Activated CD4-positive, alpha-beta T cell treated with anti-CD3 and anti-CD28 coated beads for 36 hours (primary cell): ENCODE measurements at regions not wholly inside any gene's neighbourhood (a gene's known extent, or its start where the extent isn't known, plus 50 kb on each side); places are given as distances from the start of the nearest gene placed in this dataset.

Experiments used
- ATAC-seq: fragments of 200-7000 bp; cut with Tn5 transposase; one replicate; pipeline ENCODE4 v1.10.0; 2021; ENCODE audit warnings: mild to moderate bottlenecking, moderate library complexity
- CTCF ChIA-PET: fragments of 350-600 bp; sonication (Branson Sonifier 250); formaldehyde crosslinking; loops from one replicate; lab custom pipeline; 2021; ENCODE audit warnings: antibody characterized with exemption; lab: Charles Lee
- POLR2A ChIA-PET: fragments of 350-600 bp; sonication (Branson Sonifier 250); formaldehyde crosslinking; loops from one replicate; lab custom pipeline; 2021; ENCODE audit warnings: antibody characterized with exemption, inconsistent platforms; lab: Charles Lee
- DNase-seq: peaks from one replicate; pipeline ENCODE4 v3.0.0-alpha.2; 2020
- H3K27ac Mint-ChIP-seq: one replicate; pipeline ENCODE4 v1.8.0; 2021; ENCODE audit warnings: mixed read lengths
- H3K27me3 Mint-ChIP-seq: one replicate; pipeline ENCODE4 v1.8.0; 2021; ENCODE audit warnings: mixed read lengths
- H3K36me3 Mint-ChIP-seq: one replicate; pipeline ENCODE4 v1.8.0; 2021; ENCODE audit warnings: low read depth, mixed read lengths
- H3K4me1 Mint-ChIP-seq: one replicate; pipeline ENCODE4 v1.8.0; 2021; ENCODE audit warnings: mixed read lengths
- H3K4me3 Mint-ChIP-seq: one replicate; pipeline ENCODE4 v1.8.0; 2021; ENCODE audit warnings: mild to moderate bottlenecking, moderate library complexity, mixed read lengths
- H3K9me3 Mint-ChIP-seq: one replicate; pipeline ENCODE4 v1.8.0; 2021; ENCODE audit warnings: low read depth, mixed read lengths
- intact Hi-C, 2 experiments: fragments of 100-400 bp; cut with DNase I in 1 of 2; cut with micrococcal nuclease in 1 of 2; formaldehyde crosslinking; loops; one replicate each; pipeline versions ENCODE4 v1.14.2 to v1.15.1; 2022 to 2024; cut with DNase I, micrococcal nuclease

DNA sequence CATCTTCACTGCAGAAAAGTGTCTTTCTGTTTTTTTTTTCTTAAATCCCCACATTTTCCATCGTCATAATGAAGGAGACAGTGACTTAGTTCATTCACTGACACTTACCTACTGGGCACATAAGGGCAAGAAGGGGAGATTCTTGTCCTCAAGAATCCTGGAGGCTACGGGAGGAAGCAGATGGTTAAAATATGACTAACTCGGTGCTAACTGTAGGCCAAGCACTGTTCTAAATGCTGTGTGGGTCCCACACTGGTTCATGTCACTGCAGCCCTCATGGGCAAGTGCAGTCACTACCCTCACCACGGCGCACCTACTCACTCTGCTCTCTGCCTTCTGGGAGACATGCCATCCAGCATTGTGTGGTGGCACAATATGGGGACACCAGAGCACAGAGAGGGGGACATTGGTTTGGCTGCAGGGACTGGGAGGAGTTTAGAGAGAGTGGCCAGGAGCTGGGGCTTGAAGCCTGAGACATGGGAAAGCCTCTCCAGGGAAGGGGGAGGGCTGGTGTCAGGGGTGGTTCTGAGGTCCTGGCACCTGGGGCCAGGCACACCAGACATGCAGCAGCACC is 305.2 kb downstream of the MYCN start:
- Mint-ChIP-seq H3K9me3 (no peaks in the 10 kb centered on the region), H3K4me1 (no peaks in the 10 kb centered on the region), H3K27me3 (no peaks in the 10 kb centered on the region), H3K36me3 (no peaks in the 10 kb centered on the region), H3K4me3 (no peak overlapping the region), H3K27ac (no peak overlapping the region)
- no peak for ATAC-seq
- POLR2A ChIA-PET = no interaction called here
- intact Hi-C loops = no loop called here
- CTCF ChIA-PET = no interaction called here
- DNase-seq = no peak

DNA sequence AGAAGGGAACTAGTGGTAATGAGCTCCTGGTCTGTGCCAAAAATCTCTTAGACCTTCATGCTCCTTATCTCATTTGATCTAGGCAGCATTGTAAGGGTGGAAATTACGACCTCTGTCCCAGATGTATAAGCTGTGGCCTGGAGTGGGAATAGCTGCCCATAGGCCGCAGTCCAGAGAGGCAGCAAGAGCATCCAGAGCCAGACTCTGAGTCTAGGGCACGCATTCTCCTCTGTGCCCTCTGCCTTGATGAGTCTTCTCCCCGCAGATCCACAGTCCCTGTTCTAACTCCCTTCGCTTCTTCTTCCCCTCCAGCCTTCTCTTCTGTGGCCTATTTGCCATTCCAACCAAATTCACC is 304.6 kb downstream of the MYCN start:
- Mint-ChIP-seq H3K9me3 (no peaks in the 10 kb centered on the region), H3K27me3 (no peaks in the 10 kb centered on the region), H3K36me3 (no peaks in the 10 kb centered on the region), H3K27ac (no peak overlapping the region), H3K4me1 (no peaks in the 10 kb centered on the region), H3K4me3 (no peak overlapping the region)
- ChIA-PET POLR2A (no interaction called here), CTCF (no interaction called here)
- DNase-seq (no peak), ATAC-seq (no peak)
- intact Hi-C loops = no loop called here

DNA sequence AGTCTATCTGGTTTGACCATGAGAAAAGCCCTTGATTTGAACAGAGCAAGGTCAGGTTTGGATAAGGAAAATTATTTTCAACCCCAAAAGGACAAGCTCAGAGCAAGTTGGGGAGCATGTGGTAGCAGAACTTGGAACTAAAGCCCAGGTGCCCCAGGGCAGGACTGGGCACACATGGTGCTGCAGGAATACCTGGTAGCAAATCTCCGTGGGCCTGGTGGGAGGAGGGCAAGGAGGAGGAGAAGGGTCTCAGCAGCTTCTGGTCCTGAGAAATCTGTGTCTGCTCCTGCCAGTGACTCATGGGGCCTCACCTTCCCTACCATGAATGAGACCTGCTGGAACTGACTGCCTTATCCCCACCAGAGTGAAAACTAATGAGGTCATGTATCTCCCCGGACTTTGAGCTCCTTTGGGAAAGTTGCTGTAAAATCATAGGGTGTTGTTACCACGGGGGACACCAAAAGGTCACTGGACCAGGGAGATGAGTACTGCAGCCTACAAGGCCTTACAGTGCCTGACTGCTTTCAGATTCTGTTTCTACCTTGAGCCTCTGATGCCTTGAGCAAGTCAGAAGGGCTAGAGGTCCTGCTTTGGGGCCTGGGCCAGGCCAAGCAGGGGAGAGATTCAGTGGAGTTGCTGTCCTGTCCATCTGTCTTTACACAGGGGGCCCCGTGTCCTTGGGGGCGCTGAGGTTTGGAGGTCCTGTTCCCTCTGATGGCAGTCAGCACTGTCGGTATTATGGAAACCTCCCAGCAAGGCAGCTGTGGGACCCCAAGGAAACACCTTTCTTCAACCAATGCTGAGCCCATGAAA is 304.0 kb downstream of the MYCN start:
- ChIA-PET CTCF (interaction anchor here (0.6 kb wide), 1 partner anchor 13 kb away, joined by 5 read pairs; no protein-coding TSS in a partner anchor), POLR2A (no interaction called here)
- DNase-seq (no peak), ATAC-seq (no peak)
- Mint-ChIP-seq H3K4me1 (no peaks in the 10 kb centered on the region), H3K9me3 (no peaks in the 10 kb centered on the region), H3K27me3 (no peaks in the 10 kb centered on the region), H3K36me3 (no peaks in the 10 kb centered on the region), H3K27ac (no peak overlapping the region), H3K4me3 (no peak overlapping the region)
- intact Hi-C loops = no loop called here

DNA sequence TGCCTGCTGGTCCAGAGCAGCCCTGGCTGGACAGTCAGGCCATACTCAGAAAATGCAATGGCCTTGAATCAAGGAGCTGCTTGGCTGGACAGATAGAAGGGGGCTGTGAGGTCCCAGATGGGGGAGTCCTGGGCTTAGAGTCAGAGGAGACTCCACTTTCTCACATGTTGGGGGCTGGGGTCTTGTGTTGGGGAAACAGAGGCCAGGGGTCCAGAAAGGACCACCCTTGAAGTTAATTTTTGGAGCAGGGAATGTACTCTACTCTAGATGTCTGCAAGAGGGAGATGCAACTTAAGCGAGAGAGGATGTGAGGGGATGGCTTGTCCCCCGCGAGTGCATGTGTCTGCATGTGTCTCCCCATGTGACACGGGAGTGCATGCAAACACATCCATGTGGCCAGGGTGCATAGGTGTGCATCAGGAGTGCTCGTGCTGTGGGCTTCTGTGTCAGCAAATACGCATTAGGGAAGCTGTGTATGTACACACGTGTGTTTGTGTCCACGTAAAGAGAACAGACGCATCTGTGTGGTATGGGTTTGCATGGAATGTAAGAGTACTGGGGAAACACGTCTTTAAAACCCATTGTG is 303.2 kb downstream of the MYCN start:
- ATAC-seq (no peak), DNase-seq (no peak)
- intact Hi-C loops = no loop called here
- no peak overlapping the region for H3K27ac Mint-ChIP-seq
- no peaks in the 10 kb centered on the region for H3K36me3 Mint-ChIP-seq
- H3K4me3 Mint-ChIP-seq = no peak overlapping the region
- no peaks in the 10 kb centered on the region for H3K9me3 Mint-ChIP-seq
- no peaks in the 10 kb centered on the region for H3K4me1 Mint-ChIP-seq
- CTCF ChIA-PET = interaction anchor here (0.6 kb wide), 1 partner anchor 13 kb away, joined by 5 read pairs; no protein-coding TSS in a partner anchor
- no peaks in the 10 kb centered on the region for H3K27me3 Mint-ChIP-seq
- POLR2A ChIA-PET = no interaction called here

DNA sequence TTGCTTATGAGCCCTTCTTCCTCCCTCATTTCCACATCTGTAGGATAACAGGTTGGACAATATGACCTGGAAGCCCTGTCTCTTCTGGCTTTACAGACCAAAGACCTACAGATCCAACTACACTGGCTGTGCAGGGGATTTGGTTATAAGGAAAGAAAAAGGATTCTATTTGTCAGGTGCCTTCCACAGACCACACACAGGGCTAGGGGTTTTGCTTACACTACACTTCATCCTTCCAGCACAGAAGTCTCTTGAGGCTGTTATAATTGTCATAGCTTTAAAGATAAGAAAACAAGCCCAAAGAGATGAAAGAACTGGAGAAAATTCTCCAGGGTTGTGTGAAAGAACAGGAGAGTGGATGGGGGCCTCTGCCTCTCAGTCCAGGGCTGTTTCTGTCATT is 302.6 kb downstream of the MYCN start:
- intact Hi-C loops = no loop called here
- Mint-ChIP-seq H3K9me3 (no peaks in the 10 kb centered on the region), H3K36me3 (no peaks in the 10 kb centered on the region), H3K4me1 (no peaks in the 10 kb centered on the region), H3K27me3 (no peaks in the 10 kb centered on the region), H3K27ac (no peak overlapping the region), H3K4me3 (no peak overlapping the region)
- DNase-seq (no peak), ATAC-seq (no peak)
- ChIA-PET POLR2A (no interaction called here), CTCF (no interaction called here)

DNA sequence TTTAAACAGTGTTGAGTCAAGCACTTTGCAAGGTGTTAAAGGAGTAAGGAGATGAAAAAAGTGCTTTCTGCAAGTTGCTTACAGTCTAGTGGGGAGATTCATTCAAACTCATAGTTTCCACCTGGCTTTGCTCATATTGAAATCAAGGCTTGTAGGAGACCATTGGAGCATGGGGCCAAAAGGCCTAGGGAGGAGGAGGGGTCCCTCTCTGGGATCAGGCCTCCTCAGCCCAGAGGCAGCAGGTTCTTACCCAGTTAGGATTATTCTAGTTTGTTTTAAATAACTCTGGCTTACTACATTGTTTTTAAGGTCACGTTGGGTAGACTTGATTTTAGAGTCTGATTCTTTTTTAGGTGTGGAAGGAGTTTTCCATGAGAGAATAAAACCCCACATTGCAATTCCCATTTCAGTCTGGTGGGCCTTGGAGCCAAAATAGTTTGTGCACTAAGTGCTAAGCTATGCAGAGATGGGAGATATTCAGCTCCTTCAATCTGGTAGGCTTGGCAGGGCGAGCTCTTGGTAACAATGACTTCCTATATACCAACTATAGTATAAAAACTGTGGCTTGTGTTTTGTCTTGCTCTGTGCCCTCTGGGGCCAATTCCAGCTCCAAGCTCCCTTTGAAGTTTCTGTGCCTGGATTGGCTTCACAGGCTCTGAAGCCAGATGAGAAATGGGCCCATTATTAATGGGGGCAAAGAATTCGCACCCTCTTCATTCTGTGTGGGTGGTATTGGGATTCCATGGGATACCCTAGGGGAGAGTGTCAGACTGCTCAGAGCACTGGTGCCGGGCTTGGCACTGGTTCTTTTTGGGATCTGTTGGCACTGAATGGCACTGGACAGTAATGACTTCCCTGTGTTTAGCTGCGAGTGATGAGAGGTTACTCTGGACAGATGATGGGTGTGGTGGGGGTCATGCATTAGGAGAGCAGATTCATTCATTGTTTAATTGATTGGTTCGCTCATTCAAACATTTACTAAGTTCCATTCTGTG is 301.1 kb downstream of the MYCN start:
- DNase-seq (no peak), ATAC-seq (no peak)
- Mint-ChIP-seq H3K36me3 (no peaks in the 10 kb centered on the region), H3K9me3 (no peaks in the 10 kb centered on the region), H3K27ac (no peak overlapping the region), H3K4me1 (no peaks in the 10 kb centered on the region), H3K4me3 (no peak overlapping the region), H3K27me3 (peaks cover 2% of the 10 kb centered on the region)
- POLR2A ChIA-PET = no interaction called here
- CTCF ChIA-PET = no interaction called here
- intact Hi-C loops = no loop called here

DNA sequence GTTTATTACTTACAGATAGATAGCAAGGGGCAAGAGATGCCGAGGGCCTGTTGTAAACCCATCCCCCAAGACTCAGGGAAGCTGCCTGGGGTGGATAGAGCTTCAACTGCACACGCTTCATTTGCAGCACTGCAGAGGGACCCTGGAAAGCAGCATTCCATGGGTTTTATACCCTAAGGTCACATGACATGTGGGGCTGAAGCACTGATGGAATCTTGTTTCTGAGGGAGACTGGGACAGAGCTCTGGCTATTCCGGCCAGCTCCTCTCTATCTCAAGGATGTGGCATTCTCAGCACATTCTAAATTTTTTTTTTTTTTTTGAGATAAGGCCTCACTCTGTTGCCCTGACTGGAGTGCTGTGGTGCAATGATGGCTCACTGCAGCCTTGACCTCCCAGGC is 300.1 kb downstream of the MYCN start:
- ATAC-seq = no peak
- CTCF ChIA-PET = no interaction called here

DNA sequence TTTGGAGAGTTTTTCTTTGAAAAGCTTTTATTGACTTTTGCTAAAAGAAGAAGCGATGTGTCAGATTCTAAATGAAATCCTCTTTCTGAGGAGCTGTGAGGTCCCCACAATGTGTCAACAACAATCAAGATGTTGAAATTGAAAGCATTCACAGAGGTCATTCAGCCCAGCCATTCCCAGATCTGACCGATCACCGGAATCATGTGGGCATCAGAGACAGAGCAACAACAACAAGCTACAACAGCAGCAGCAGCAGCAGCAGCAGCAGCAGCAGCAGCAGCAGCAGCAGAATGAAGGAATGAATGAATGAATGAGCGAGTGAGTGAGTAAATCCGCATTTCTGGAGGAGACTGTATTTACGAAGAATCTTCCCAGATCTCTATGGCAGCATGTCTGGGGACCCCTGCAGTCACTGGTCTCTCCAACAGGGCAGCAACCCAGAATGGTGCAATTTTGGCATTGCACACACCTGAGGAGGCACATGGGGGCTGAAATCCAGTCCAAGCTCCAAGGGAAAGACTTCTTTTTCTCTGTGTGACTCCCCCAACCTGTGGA is 299.0 kb downstream of the MYCN start:
- CTCF ChIA-PET = no interaction called here
- Mint-ChIP-seq H3K27me3 (peaks cover 4% of the 10 kb centered on the region), H3K9me3 (no peaks in the 10 kb centered on the region), H3K27ac (no peak overlapping the region), H3K4me1 (no peaks in the 10 kb centered on the region), H3K4me3 (no peak overlapping the region), H3K36me3 (no peaks in the 10 kb centered on the region)
- intact Hi-C loops = no loop called here
- DNase-seq = no peak
- ATAC-seq = no peak
- POLR2A ChIA-PET = no interaction called here

More for the DNA sequence above, 300.1 kb downstream of the MYCN start:
- Mint-ChIP-seq H3K36me3 (no peaks in the 10 kb centered on the region), H3K27me3 (peaks cover 4% of the 10 kb centered on the region), H3K4me3 (no peak overlapping the region), H3K4me1 (no peaks in the 10 kb centered on the region), H3K27ac (no peak overlapping the region), H3K9me3 (no peaks in the 10 kb centered on the region)
- POLR2A ChIA-PET = no interaction called here
- DNase-seq = no peak
- intact Hi-C loops = no loop called here

DNA sequence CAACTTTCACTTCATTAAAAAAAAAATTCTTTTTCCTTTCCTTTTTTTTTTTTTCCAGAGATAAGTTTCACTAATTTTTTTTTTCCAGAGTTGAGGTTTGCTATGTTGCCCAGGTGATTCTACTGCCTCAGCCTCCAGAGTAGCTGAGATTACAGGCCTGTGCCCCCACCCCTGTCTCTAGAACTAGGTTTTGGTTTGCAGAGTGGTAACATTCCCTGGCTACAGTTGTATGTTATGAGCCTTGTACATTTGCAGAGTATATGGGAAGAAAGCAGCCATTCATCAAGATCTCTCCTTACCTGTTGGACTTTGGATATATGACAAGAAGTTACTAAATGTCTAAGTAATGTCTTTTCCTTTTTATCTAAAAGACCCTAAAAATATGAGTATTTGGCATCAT is 298.4 kb downstream of the MYCN start:
- Mint-ChIP-seq H3K27ac (no peak overlapping the region), H3K27me3 (peaks cover 4% of the 10 kb centered on the region), H3K36me3 (no peaks in the 10 kb centered on the region), H3K9me3 (no peaks in the 10 kb centered on the region), H3K4me1 (no peaks in the 10 kb centered on the region), H3K4me3 (no peak overlapping the region)
- intact Hi-C loops = no loop called here
- ATAC-seq = no peak
- POLR2A ChIA-PET = no interaction called here
- CTCF ChIA-PET = interaction anchor here (0.6 kb wide), 1 partner anchor 1819 kb away, joined by 3 read pairs; no protein-coding TSS in a partner anchor
- no peak for DNase-seq

DNA sequence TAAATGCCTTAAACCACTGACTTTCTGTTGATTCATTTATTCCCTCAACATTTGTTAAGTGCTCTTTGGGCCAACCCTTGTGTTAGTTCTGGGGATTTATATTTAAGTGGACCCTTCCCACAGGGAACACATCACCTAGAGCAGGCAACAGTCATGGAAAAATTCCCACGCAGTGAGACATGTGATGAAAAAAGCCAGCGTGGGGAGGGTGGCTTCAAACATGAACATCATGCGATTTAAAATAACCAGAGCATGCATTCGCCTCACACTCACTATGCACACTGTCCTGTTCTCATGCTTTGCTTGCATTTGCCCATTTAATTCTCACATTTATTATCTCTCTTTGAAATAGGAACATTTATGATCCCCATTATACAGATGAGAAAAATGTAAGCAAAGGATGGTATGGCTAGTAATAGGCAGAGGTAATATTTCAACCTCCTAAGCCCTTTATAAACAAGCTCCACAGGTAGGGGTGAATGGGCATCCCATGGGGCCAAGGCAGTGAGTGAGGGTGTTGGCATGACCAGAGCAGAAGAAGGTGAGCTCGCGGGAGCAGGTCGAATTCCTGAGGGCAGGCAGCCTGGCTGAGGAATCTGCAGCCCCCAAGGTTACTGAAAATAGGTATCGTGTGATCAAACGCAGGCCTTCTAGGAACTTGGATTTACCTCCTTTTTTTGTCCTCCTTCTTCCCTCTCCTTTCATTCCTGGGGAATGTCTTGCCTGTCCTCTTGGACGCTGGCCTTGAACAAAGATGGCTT is 297.8 kb downstream of the MYCN start:
- peaks cover 4% of the 10 kb centered on the region for H3K27me3 Mint-ChIP-seq
- H3K36me3 Mint-ChIP-seq = no peaks in the 10 kb centered on the region
- H3K27ac Mint-ChIP-seq = no peak overlapping the region
- no peak for ATAC-seq
- ChIA-PET CTCF (interaction anchor here (0.5 to 0.6 kb wide), 2 partner anchors 282 to 1819 kb away, joined by 3 read pairs; no protein-coding TSS in a partner anchor), POLR2A (no interaction called here)
- no peaks in the 10 kb centered on the region for H3K4me1 Mint-ChIP-seq
- intact Hi-C loops = no loop called here
- DNase-seq = no peak
- no peak overlapping the region for H3K4me3 Mint-ChIP-seq
- no peaks in the 10 kb centered on the region for H3K9me3 Mint-ChIP-seq
